Esophagus (tissue), 2 donors: ENCODE measurements at regions not wholly inside any gene's neighbourhood (a gene's known extent, or its start where the extent isn't known, plus 50 kb on each side); places are given as distances from the start of the nearest gene placed in this dataset.

Source experiments
- H3K27ac ChIP-seq, 2 donors: one replicate each; pipeline ENCODE4 v1.5.1; 2013; ENCODE audit warnings: low read depth in 2 of 2, mild to moderate bottlenecking in 2 of 2, inconsistent platforms in 1 of 2, low read length in 1 of 2, moderate library complexity in 1 of 2
- H3K27me3 ChIP-seq, 2 donors: one replicate each; pipeline ENCODE4 v1.6.1; 2013; ENCODE audit warnings: low read length in 2 of 2, control low read depth in 1 of 2, mild to moderate bottlenecking in 1 of 2; ENCODE audit not compliant: insufficient read depth in 2 of 2, control insufficient read depth in 1 of 2
- H3K36me3 ChIP-seq, 2 donors: one replicate each; pipeline ENCODE4 v1.6.1; 2013; ENCODE audit warnings: low read length in 1 of 2; ENCODE audit not compliant: control insufficient read depth in 2 of 2, insufficient read depth in 2 of 2
- H3K4me1 ChIP-seq, 2 donors: one replicate each; pipeline ENCODE4 v1.6.1; 2013; ENCODE audit warnings: low read length in 1 of 2; ENCODE audit not compliant: control insufficient read depth in 2 of 2, insufficient read depth in 2 of 2
- H3K4me3 ChIP-seq, 2 donors: one replicate each; pipeline ENCODE4 v1.5.1; 2013; ENCODE audit warnings: low read length in 2 of 2, mild to moderate bottlenecking in 2 of 2, low read depth in 1 of 2, moderate library complexity in 1 of 2
- H3K9me3 ChIP-seq, 2 donors: one replicate each; pipeline ENCODE4 v1.6.1; 2013; ENCODE audit warnings: mild to moderate bottlenecking in 2 of 2, low read depth in 1 of 2, low read length in 1 of 2, moderate library complexity in 1 of 2; ENCODE audit not compliant: control insufficient read depth in 2 of 2, insufficient read depth in 1 of 2
- WGBS, 2 donors: extraction: QIAGEN DNeasy Blood & Tissue Kit; methylation state at CpG; one replicate each; pipeline ENCODE4 v1.1.7; 2013; 5-methylcytosine and 5-hydroxymethylcytosine counted together
- donor health status: healthy with polysubstance abuse.
- donor health status: Bipolar disorder and iron deficiency.

DNA sequence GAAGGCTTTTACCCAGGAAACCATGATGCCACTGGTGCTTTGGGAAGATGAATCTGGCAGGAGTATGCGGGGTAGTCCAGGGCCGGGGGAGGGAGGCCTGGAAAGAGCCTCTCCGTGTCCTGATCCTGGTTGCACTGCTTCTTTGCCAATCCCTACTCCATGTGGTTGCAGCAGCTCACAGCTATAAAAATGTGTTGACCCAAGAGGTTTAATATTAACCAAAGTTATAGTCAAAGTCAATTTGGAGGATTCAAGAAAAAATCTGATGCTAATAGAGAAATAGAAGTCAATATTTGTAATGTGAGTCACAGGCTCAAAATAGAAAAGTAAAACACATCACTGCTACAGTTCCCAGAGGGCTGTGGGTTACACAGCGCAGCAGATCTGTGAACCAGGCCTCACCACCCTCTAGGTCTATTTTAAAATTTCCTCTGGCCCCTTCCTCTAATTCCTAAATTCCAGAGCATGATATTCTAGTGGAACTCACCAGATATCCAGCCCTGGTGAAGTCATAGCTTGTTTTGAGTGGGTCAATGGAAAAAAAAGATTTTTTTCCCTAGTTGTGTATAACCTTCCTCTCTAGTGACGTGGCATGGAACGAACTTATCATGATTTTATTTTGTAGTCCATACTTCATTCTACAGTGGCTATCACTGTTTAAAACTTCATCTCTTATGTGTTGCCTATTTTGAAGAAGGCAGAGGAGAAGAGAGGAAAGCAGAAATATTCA, 63.2 kb upstream of the BMP2 start:
- Histone ChIP-seq H3K27me3 (no peaks in the 10 kb centered on the region), H3K4me1 (peaks cover 0 to 3% of the 10 kb centered on the region in 2 donors), H3K4me3 (no peak overlapping the region), H3K27ac (peak overlapping the region in 1 of 2 donors; percentile 4), H3K9me3 (no peaks in the 10 kb centered on the region), H3K36me3 (no peaks in the 10 kb centered on the region)
- 56 to 83% methylated on average over 6 of the region's 6 CpGs for WGBS, 2 donors

DNA sequence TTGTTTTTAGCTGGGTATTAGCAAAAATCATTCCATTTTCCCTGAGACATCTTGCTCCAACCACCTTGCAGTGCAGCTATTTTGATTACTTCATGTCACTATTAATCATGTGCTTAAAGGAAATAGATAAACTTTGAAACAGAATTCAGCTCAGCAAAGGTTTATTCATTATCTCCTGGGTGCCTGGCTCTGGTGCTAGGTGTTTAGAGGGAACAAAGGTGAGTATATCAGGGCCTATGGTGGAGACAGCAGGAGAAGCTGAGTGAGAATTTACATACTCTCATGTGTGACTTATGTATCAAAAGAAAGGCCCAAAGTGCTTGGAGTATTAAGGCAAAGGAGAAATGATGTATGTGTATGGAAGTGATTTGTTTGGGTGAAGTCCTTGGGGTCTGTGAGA, 63.8 kb upstream of the BMP2 start:
- Histone ChIP-seq H3K36me3 (no peaks in the 10 kb centered on the region), H3K4me3 (no peak overlapping the region), H3K27me3 (no peaks in the 10 kb centered on the region), H3K4me1 (peaks cover 0 to 3% of the 10 kb centered on the region in 2 donors), H3K9me3 (no peaks in the 10 kb centered on the region), H3K27ac (no peak overlapping the region)

DNA sequence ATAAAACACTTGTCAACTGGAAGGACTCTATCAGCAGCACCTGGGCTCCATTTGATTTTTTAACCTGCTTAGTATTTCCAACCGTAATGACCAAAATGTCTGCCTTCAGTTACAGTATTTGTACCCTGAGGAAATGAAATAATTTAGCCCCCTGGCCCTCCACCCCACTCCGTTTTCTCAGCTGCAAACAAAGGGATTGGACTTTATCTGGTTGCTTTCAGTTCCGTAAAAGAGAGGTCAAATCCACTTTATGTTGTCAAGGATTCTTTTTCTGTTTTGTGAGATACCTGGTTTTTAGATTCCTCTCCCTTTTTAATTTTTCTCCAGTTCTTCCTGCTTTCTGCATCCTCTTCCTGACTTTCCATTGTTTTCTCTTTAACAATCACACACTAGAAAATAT, 64.4 kb upstream of the BMP2 start:
- no peaks in the 10 kb centered on the region for H3K27me3 ChIP-seq
- H3K27ac ChIP-seq = no peak overlapping the region
- H3K4me1 ChIP-seq = no peaks in the 10 kb centered on the region
- no peaks in the 10 kb centered on the region for H3K9me3 ChIP-seq
- 75 to 88% methylated on average over 3 of the region's 3 CpGs for WGBS, 2 donors
- H3K4me3 ChIP-seq = no peak overlapping the region
- H3K36me3 ChIP-seq = no peaks in the 10 kb centered on the region

DNA sequence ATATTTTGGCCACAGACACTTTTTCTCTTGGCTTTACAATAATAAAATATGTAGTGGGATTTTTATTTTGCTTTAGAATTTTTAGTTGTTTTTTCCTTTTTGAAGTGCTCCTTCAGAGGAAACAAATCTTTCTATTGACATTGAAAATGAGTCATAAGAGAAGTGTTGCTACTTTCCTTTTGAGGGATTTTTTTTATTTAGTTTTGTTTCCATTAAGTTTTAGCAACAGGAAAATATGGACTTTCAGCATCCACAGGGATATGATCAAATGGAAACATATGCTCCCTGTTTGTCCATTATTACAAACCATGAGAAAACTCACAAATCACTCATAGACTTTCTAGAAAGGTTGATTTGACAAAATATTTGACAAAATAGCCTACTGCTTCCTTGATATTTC, 65.3 kb upstream of the BMP2 start:
- Histone ChIP-seq H3K4me1 (no peaks in the 10 kb centered on the region), H3K36me3 (no peaks in the 10 kb centered on the region), H3K9me3 (peaks cover 0 to 1% of the 10 kb centered on the region in 2 donors), H3K4me3 (no peak overlapping the region), H3K27me3 (no peaks in the 10 kb centered on the region), H3K27ac (no peak overlapping the region)

DNA sequence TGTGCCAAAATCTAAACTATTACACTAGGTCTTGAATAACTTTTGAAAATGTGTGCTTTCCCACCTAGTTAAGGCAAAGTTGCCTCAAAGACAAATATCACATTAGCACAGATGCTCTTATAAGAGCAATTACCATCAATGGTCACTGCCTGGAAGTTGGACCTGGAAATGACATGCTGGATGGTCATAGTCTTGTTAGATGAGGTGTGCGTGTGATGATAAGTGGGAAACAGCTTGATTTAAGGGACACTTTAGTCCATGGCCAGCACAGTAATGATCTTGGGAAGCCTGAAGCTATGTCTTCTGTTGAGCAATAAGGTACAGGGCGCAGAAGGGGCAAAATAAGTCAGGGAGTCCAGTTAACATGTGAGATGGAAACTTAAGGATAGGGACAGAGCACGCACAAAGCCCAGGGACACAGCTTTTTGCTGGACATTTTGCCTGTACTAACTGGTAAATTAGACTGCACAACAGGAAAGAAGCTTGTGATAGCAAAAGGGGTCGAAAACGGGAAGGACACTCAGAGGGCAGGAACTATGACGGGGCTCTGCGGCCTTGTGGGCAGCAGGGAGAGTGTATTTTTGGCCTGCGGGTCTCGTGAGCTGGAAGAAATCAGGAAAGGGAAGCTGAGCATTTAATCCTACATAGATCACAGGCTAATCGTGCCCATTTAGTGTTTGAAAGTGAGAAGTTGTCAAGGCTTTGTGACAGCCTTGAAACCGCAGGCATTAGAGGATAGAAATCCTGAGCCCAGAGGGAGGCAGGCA, 66.7 kb upstream of the BMP2 start:
- 61 to 70% methylated on average over 11 of the region's 11 CpGs for WGBS, 2 donors

DNA sequence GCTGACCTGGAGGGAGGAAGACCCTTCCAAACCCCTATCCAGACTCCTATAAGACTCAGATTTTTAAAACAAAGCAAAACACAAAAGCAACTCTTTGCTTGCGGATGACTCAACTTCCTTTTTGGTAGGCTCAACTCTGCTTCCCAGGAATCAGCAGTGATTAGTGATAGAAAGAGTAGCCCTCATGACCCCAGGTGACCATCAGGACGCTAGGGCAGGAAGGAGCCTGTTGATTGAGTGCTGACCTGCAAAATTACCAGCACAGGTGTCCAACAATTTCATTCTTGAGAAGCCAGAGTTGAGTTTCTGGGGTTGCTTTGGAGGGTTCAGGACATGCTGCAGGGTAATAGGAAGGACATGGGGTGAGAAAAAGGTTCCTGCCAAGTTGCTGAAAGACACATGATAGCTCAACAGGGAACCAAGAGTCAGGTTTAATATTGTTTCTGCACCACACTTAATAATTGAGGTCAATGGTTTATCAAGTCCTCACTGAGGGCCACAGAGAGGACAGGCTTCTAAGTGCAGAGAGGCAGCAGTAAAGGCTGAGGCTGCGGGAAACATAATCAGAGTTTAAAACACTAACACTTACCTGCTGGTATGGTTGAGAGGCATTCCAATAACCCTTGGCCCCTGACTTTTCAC, 67.4 kb upstream of the BMP2 start:
- 62 to 75% methylated on average over 3 of the region's 3 CpGs for WGBS, 2 donors
- Histone ChIP-seq H3K4me1 (no peaks in the 10 kb centered on the region), H3K4me3 (no peak overlapping the region), H3K27ac (no peak overlapping the region), H3K36me3 (no peaks in the 10 kb centered on the region), H3K27me3 (no peaks in the 10 kb centered on the region), H3K9me3 (peaks cover 0 to 1% of the 10 kb centered on the region in 2 donors)

More for the DNA sequence above, 66.7 kb upstream of the BMP2 start:
- Histone ChIP-seq H3K27ac (no peak overlapping the region), H3K4me1 (no peaks in the 10 kb centered on the region), H3K4me3 (no peak overlapping the region), H3K36me3 (no peaks in the 10 kb centered on the region), H3K27me3 (no peaks in the 10 kb centered on the region), H3K9me3 (peaks cover 0 to 1% of the 10 kb centered on the region in 2 donors)

DNA sequence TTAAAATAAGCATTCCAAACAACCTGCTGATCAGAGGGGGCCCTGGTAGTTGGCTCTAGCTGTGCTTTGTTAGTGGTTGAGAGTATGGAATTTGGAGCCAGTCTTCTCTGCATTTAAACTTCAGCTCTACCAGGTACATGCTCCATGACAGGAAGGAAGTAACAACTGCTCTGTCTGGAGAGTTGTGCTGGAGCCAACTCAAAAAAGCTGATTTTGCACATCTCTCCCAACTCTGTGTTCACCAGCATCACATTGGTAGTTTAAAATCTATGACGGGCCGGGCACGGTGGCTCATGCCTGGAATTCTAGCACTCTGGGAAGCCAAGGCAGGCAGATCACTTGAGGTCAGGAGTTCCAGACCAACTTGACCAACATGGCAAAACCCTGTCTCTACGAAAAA, 68.8 kb upstream of the BMP2 start:
- no peaks in the 10 kb centered on the region for H3K27me3 ChIP-seq
- no peaks in the 10 kb centered on the region for H3K4me1 ChIP-seq
- no peaks in the 10 kb centered on the region for H3K36me3 ChIP-seq
- H3K27ac ChIP-seq = no peak overlapping the region
- 94 to 95% methylated on average over 4 of the region's 4 CpGs for WGBS, 2 donors
- H3K9me3 ChIP-seq = peaks cover 0 to 1% of the 10 kb centered on the region in 2 donors
- no peak overlapping the region for H3K4me3 ChIP-seq

DNA sequence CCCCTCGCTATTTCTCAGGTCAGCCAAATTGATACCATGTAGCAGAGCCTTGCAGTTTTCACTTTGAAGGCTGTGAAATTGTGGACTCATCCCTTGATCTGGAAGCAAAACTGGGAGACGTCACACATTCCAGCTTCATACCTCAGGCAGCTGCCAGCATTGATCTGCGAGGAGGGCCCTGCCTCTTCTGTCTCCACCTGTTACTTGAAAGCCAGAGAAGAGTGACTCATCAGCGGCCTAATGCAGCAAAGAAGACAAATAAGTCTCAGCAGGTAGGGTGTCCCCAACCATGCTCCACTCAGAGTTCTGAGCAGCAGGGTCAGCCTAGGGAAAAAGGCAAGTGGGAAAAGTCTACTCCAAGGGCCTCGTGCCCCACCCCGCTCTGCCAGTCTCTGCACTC, 69.4 kb upstream of the BMP2 start:
- peaks cover 0 to 1% of the 10 kb centered on the region in 2 donors for H3K9me3 ChIP-seq
- H3K4me3 ChIP-seq = no peak overlapping the region
- H3K27me3 ChIP-seq = no peaks in the 10 kb centered on the region
- no peaks in the 10 kb centered on the region for H3K4me1 ChIP-seq
- no peaks in the 10 kb centered on the region for H3K36me3 ChIP-seq
- no peak overlapping the region for H3K27ac ChIP-seq
- 61 to 66% methylated on average over 6 of the region's 6 CpGs for WGBS, 2 donors

DNA sequence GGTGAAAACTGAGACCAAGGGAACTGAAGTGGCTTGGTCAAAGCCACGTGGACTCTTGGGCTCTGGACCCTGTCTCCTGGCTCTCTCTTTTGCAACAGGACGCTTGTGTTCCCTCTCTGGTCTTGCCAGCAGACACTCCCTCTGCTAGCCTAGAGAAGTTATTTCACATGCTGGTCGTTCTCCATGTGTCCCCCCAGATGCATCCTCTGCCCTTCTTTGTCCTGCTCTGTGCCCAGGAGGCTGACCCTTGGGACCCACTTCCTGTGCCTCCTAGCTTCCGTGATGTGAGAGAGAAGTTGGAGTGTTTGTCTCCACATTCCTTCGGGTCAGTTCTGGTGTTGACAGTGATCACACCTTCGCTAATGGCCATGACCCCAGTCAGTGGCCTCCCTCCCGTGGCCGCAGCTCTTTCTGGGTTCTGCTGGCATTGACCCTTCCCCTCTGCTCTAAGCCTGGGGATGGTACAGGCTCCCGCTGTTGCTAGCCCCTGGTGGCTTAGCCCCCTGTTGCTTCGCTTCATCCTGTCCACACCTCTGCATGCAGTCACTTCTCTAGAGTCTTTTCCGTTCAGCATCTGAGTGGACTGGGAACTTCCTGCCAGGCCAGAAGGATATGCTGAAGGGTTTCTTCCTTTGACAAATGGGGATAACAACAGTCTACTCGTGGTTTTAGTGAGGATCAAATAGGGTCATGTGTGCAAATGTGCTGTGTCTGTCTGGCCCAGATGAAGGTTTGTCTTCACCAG, 70.1 kb upstream of the BMP2 start:
- no peak overlapping the region for H3K27ac ChIP-seq
- no peaks in the 10 kb centered on the region for H3K4me1 ChIP-seq
- 82 to 83% methylated on average over 12 of the region's 12 CpGs for WGBS, 2 donors
- H3K27me3 ChIP-seq = no peaks in the 10 kb centered on the region
- peaks cover 0 to 1% of the 10 kb centered on the region in 2 donors for H3K9me3 ChIP-seq
- H3K36me3 ChIP-seq = no peaks in the 10 kb centered on the region
- H3K4me3 ChIP-seq = no peak overlapping the region
